ENCODE measurements at regions not wholly inside any gene's neighbourhood (a gene's known extent, or its start where the extent isn't known, plus 50 kb on each side); places are given as distances from the start of the nearest gene placed in this dataset.

DNA sequence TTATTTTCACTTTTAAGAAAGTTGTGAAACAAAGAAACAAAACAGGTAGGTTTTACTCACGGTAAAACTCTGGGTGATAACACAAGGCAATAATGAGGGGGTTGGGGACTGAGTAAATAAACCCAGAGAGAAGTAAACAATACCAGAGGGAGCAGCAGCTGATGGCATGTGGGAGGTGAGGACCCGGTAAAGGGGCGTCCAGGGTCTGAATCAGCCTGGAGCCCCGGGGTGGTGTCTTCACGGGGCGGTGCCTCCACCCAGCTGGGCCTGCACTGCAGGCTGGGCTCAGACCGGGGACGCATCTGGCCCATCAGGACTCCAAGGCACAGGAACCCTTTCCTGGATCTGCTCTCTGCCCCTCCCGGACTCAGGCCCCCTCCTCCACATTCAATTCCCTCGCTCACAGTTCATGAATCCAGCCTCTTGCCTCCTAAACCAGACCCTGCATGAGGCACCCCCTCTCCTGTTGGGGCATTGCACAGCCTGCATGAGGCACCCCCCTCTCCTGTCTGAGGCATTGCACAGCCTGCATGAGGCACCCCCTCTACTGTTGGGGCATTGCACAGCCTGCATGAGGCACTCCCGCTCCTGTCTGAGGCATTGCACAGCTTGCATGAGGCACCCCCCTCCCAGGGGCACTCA is 73.9 kb upstream of the MFGE8 start:
- TF ChIP-seq, protein P1, sequence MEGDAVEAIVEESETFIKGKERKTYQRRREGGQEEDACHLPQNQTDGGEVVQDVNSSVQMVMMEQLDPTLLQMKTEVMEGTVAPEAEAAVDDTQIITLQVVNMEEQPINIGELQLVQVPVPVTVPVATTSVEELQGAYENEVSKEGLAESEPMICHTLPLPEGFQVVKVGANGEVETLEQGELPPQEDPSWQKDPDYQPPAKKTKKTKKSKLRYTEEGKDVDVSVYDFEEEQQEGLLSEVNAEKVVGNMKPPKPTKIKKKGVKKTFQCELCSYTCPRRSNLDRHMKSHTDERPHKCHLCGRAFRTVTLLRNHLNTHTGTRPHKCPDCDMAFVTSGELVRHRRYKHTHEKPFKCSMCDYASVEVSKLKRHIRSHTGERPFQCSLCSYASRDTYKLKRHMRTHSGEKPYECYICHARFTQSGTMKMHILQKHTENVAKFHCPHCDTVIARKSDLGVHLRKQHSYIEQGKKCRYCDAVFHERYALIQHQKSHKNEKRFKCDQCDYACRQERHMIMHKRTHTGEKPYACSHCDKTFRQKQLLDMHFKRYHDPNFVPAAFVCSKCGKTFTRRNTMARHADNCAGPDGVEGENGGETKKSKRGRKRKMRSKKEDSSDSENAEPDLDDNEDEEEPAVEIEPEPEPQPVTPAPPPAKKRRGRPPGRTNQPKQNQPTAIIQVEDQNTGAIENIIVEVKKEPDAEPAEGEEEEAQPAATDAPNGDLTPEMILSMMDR (IDR thresholded peaks at IDR 0.05; ENCODE audit: insufficient read depth, low read length, missing control alignments) = no peak
- CTCF ChIA-PET = interaction anchor here (0.9 to 1.8 kb wide), 3 partner anchors 9 to 91 kb away, joined by 3 to 6 read pairs (median 5); partner anchors contain the start of gene HAPLN3
- POLR2A ChIA-PET = interaction anchor here (3.0 kb wide), 1 partner anchor 81 kb away, joined by 16 read pairs; no protein-coding TSS in a partner anchor
- no peak for DNase-seq (ENCODE audit: low read depth, low spot score)
- no peak overlapping the region for H3K4me3 ChIP-seq (ENCODE audit: low read depth, low read length)

DNA sequence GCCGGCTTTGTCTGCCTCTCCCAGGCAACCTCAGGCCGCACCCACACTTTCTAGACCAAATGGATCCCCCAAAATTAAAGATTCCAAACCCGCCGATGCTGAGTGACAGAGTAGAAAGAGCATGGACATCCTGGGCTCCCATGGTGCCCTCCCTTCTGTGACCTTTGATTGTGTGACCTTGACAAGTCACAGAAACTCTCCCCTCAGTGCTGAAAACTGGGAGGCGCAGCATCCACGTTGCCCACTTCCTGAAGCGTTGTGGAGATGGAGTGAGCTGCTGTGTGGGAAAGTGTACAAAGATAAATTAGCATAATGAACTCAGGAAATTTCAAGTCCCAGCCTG is 74.4 kb upstream of the MFGE8 start:
- no peak overlapping the region for H3K4me3 ChIP-seq (ENCODE audit: low read depth, low read length)
- TF ChIP-seq, protein P1 (IDR thresholded peaks at IDR 0.05; ENCODE audit: insufficient read depth, low read length, missing control alignments) = no peak
- no peak for DNase-seq (ENCODE audit: low read depth, low spot score)
- POLR2A ChIA-PET = interaction anchor here (3.0 kb wide), 1 partner anchor 82 kb away, joined by 16 read pairs; no protein-coding TSS in a partner anchor
- CTCF ChIA-PET = interaction anchor here (1.1 to 1.8 kb wide), 2 partner anchors 82 to 92 kb away, joined by 3 to 6 read pairs; partner anchors contain the start of gene HAPLN3

DNA sequence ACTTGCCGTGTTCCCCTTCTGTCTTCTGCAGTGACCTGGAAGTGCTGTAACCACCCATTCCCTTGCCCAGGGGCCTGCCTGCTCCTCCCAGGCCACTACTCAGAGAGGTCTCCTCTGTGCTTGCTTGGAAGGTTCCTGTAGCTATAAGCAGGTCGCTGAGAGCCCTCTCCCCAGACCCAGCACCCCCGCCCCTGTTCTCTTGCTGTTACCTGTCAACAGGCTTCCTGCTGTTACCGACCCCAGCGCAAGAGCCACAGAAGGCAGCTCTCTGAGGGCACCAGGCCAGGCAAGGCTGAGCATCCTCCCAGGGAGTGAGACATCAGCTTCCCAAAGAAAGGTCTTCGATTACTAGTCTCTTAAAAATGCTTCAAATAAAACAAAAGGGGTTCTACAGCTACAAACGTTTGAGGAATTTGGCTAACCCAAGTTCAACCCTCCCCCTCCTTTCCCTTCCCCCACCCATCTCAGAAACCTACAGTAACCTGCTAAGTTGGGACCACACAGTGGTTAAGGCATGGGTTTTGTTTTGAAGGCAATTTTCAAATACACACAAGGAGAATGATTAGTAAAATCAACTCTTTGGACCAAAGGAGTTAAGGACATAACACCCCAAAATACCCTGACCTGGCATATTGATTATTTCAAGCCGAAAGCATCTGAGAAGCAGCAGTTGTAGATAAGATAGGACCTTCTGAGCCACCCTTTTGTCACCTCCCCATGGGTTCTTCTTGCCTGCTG is 74.9 kb upstream of the MFGE8 start:
- CTCF ChIA-PET = interaction anchor here (0.6 to 1.1 kb wide), 5 partner anchors 10 to 107 kb away, joined by 3 read pairs; partner anchors contain the start of gene HAPLN3
- H3K4me3 ChIP-seq (ENCODE audit: low read depth, low read length) = no peak overlapping the region
- DNase-seq (ENCODE audit: low read depth, low spot score) = no peak
- TF ChIP-seq, protein P1 (IDR thresholded peaks at IDR 0.05; ENCODE audit: insufficient read depth, low read length, missing control alignments) = no peak
- POLR2A ChIA-PET = interaction anchor here (3.0 kb wide), 1 partner anchor 82 kb away, joined by 16 read pairs; no protein-coding TSS in a partner anchor

DNA sequence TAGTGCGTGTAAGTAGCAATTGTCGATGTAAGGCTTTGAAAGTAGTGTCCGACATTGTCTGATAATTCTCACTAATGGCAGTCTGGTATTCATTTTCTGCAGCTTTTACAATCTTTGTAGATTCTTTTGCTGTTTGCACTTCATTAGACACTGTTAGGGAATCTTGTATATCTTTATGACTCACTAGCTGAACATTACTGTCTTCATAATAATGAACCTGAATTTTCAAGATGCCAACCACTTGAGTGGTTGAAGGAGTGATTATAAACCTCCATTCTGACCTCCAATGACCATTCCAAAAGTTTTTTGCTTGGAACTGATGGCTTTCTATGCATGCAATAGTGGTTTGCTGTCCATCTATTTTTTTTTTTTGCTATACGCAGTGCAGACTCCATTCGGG is 76.4 kb upstream of the MFGE8 start:
- POLR2A ChIA-PET = interaction anchor here (0.6 to 3.0 kb wide), 8 partner anchors 13 to 614 kb away, joined by 3 to 16 read pairs (median 4); partner anchors contain the start of gene MFGE8
- TF ChIP-seq, protein P1 (IDR thresholded peaks at IDR 0.05; ENCODE audit: insufficient read depth, low read length, missing control alignments) = no peak
- CTCF ChIA-PET = interaction anchor here (0.8 to 1.9 kb wide), 4 partner anchors 9 to 188 kb away, joined by 3 to 13 read pairs (median 4); no protein-coding TSS in a partner anchor
- H3K4me3 ChIP-seq (ENCODE audit: low read depth, low read length) = no peak overlapping the region
- peak; percentile 96 for DNase-seq (ENCODE audit: low read depth, low spot score)

DNA sequence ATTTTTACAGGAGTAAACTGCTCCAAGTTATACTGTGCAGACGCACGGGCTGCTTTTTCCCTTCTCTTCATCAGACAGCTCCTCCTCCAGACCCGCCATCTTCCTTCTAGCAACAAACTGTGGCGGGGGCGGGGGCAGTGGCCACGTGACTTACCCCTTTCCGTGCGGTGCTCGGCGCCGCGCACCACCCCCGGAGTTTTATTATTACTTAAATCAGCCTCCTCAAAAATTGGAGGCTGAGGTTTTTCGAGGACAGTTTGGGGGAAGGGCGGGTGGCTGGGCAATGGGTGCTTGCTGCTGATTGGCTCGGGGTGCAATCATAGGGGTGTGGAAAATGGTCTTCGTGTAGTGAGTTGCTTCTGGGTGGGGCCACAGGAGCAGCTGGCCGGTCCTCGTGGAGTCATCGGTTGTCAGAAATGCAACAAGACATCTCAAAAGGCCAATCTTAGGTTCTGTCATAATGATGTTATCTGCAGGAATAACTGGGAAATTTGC is 77.1 kb upstream of the MFGE8 start:
- ChIA-PET CTCF (interaction anchor here (1.2 to 1.9 kb wide), 3 partner anchors 14 to 188 kb away, joined by 3 to 13 read pairs (median 5); no protein-coding TSS in a partner anchor), POLR2A (interaction anchor here (1.4 to 3.0 kb wide), 3 partner anchors 70 to 84 kb away, joined by 6 to 16 read pairs (median 7); partner anchors contain the start of gene MFGE8)
- TF ChIP-seq, protein P1 (IDR thresholded peaks at IDR 0.05; ENCODE audit: insufficient read depth, low read length, missing control alignments) = no peak
- DNase-seq (ENCODE audit: low read depth, low spot score) = no peak
- no peak overlapping the region for H3K4me3 ChIP-seq (ENCODE audit: low read depth, low read length)

All from AG04449 (cell line).